Fibroblast of lung (primary cell): ENCODE measurements at regions not wholly inside any gene's neighbourhood (a gene's known extent, or its start where the extent isn't known, plus 50 kb on each side); places are given as distances from the start of the nearest gene placed in this dataset.

Experiments
- DNase-seq, 2 donors: peaks; one replicate each; pipeline versions ENCODE4 v3.0.0 to v3.0.0-alpha.2; 2010; ENCODE audit warnings: low read depth in 2 of 2
- H2AFZ ChIP-seq: 2 replicates; pipeline ENCODE4 v1.5.1; 2012; ENCODE audit warnings: low read length, control low read depth, inconsistent platforms
- H3K27ac ChIP-seq: 2 replicates; pipeline ENCODE4 v1.5.1; 2011; ENCODE audit warnings: low read length, control low read depth; ENCODE audit not compliant: insufficient read depth
- H3K27me3 ChIP-seq: 2 replicates; pipeline ENCODE4 v1.5.1; 2011; ENCODE audit warnings: mild to moderate bottlenecking, low read length; ENCODE audit not compliant: control insufficient read depth, insufficient read depth
- H3K36me3 ChIP-seq: 2 replicates; pipeline ENCODE4 v1.5.1; 2011; ENCODE audit warnings: low read length; ENCODE audit not compliant: control insufficient read depth, insufficient read depth
- H3K4me1 ChIP-seq: 2 replicates; pipeline ENCODE4 v1.5.1; 2011; ENCODE audit warnings: low read length; ENCODE audit not compliant: control insufficient read depth, insufficient read depth; ENCODE audit errors: extremely low read depth
- H3K4me2 ChIP-seq: 2 replicates; pipeline ENCODE4 v1.5.1; 2011; ENCODE audit warnings: low read length, control low read depth; ENCODE audit not compliant: insufficient read depth; ENCODE audit errors: extremely low read depth
- H3K4me3 ChIP-seq, 4 experiments: fragments of 200-600 bp in 1 of 4; sonication (generic) in 1 of 4; replicated peaks in 1 of 4; 2 replicates each; pipeline ENCODE4 v1.5.1; 2011 to 2016; ENCODE audit warnings: low read length in 4 of 4, low read depth in 3 of 4, mild to moderate bottlenecking in 3 of 4, control low read depth in 2 of 4, inconsistent platforms in 1 of 4, mixed read lengths in 1 of 4; ENCODE audit not compliant: insufficient read depth in 1 of 4; ENCODE audit errors: control extremely low read depth in 1 of 4
- H3K79me2 ChIP-seq: 2 replicates; pipeline ENCODE4 v1.5.1; 2012; ENCODE audit warnings: mild to moderate bottlenecking, low read length, inconsistent platforms; ENCODE audit not compliant: control insufficient read depth, insufficient read depth
- H3K9ac ChIP-seq: 2 replicates; pipeline ENCODE4 v1.5.1; 2011; ENCODE audit warnings: mild to moderate bottlenecking, low read length, control low read depth; ENCODE audit not compliant: insufficient read depth
- H3K9me3 ChIP-seq: 2 replicates; pipeline ENCODE4 v1.5.1; 2012; ENCODE audit warnings: low read depth, low read length; ENCODE audit not compliant: control insufficient read depth, insufficient read depth
- H4K20me1 ChIP-seq: 2 replicates; pipeline ENCODE4 v1.5.1; 2011; ENCODE audit warnings: low read length; ENCODE audit not compliant: control insufficient read depth, insufficient read depth; ENCODE audit errors: extremely low read depth
- EZH2 ChIP-seq: IDR thresholded peaks from 2 replicates; pipeline ENCODE4 v1.5.1; 2012; ENCODE audit warnings: low read length, control low read depth, mild to moderate bottlenecking; ENCODE audit errors: missing control alignments
- TF ChIP-seq, protein P1 (sequence below), 2 donors: IDR thresholded peaks in 1 of 2; conservative IDR thresholded peaks in 1 of 2; 1 replicate in 1 of 2; 2 replicates in 1 of 2; pipeline ENCODE4 v1.5.1; 2011 to 2012; ENCODE audit warnings: low read length in 2 of 2, control low read depth in 1 of 2, inconsistent platforms in 1 of 2, low read depth in 1 of 2, mild to moderate bottlenecking in 1 of 2

DNA sequence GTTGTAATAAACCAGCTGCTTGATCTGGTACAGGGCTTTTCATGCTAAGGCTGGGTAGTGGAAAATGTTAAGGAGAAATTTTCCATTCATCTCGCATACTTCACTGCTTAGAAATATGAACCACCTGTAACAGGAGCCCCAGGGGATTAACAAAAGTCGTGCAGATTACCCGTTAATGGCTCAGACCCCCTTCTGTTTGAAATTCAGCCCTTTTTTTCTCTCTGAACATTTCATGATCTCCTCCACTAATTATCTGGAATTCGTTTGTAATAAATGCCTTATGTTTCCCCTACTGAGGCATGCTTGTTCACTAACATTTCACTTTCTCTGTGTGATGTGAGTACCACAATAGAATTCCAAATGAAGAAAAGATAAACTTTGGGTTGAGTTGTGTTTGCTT, 336.4 kb upstream of the HSF2 start:
- no peaks in the 10 kb centered on the region for H3K4me1 ChIP-seq
- TF ChIP-seq, protein P1, sequence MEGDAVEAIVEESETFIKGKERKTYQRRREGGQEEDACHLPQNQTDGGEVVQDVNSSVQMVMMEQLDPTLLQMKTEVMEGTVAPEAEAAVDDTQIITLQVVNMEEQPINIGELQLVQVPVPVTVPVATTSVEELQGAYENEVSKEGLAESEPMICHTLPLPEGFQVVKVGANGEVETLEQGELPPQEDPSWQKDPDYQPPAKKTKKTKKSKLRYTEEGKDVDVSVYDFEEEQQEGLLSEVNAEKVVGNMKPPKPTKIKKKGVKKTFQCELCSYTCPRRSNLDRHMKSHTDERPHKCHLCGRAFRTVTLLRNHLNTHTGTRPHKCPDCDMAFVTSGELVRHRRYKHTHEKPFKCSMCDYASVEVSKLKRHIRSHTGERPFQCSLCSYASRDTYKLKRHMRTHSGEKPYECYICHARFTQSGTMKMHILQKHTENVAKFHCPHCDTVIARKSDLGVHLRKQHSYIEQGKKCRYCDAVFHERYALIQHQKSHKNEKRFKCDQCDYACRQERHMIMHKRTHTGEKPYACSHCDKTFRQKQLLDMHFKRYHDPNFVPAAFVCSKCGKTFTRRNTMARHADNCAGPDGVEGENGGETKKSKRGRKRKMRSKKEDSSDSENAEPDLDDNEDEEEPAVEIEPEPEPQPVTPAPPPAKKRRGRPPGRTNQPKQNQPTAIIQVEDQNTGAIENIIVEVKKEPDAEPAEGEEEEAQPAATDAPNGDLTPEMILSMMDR (conservative IDR thresholded peaks at IDR 0.05 in 1 of 2, IDR thresholded peaks at IDR 0.05 in 1 of 2; ENCODE audit: low read depth in 1 of 2, low read length in 2 of 2), result no peak
- TF ChIP-seq EZH2, result no peak
- no peaks in the 10 kb centered on the region for H4K20me1 ChIP-seq
- H3K79me2 ChIP-seq, result no peaks in the 10 kb centered on the region
- DNase-seq, result no peak
- H3K4me2 ChIP-seq, result no peak overlapping the region
- H2AFZ ChIP-seq, result no peak overlapping the region
- H3K27me3 ChIP-seq, result peaks cover 2% of the 10 kb centered on the region
- no peaks in the 10 kb centered on the region for H3K9me3 ChIP-seq
- no peaks in the 10 kb centered on the region for H3K36me3 ChIP-seq
- H3K9ac ChIP-seq, result no peak overlapping the region
- no peak overlapping the region for H3K27ac ChIP-seq
- no peak overlapping the region for H3K4me3 ChIP-seq

DNA sequence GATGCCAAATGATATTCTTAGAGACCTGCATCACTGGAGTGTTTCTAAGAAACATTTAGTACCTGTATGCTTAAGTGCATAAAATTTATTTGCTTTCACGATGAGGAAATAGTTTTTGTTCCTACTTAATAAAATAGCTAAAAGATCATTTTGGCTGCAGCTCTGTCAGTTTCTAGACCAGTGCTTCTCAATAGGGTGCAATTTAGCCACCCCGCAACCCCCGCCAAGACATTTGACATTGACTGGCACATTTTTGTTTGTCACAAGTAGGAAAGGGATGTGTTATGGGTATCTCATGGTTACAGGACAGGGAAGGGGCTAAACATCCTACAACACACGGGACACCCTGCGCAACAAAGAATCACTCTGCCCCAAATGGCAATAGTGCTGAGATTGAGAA, 335.7 kb upstream of the HSF2 start:
- TF ChIP-seq EZH2, result no peak
- Histone ChIP-seq H3K4me3 (no peak overlapping the region), H3K9ac (no peak overlapping the region)

DNA sequence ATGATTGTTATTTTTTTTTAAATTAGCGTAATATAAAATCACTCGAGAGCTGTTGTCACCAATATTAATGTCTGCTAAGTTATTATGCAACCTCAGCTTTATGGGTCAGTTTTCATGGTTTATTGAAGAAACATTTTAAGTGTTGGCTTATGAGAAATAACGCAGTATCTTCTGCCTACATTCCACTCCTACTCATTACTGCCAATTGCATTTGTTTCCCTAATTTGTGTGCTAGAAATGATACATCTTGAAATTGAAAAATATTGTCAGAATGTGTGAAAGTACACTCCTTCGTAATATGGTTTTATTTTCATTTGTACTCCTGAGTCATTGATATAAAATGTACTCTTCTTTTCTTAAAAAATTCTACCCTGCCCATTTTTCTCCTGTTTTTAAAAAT, 333.3 kb upstream of the HSF2 start:
- no peak overlapping the region for H2AFZ ChIP-seq
- H3K36me3 ChIP-seq, result no peaks in the 10 kb centered on the region
- H3K4me1 ChIP-seq, result no peaks in the 10 kb centered on the region
- H4K20me1 ChIP-seq, result no peaks in the 10 kb centered on the region
- DNase-seq, result no peak
- no peak overlapping the region for H3K4me3 ChIP-seq
- no peak overlapping the region for H3K4me2 ChIP-seq
- peaks cover 2% of the 10 kb centered on the region for H3K27me3 ChIP-seq
- no peak overlapping the region for H3K27ac ChIP-seq
- H3K9ac ChIP-seq, result no peak overlapping the region
- no peaks in the 10 kb centered on the region for H3K79me2 ChIP-seq
- H3K9me3 ChIP-seq, result no peaks in the 10 kb centered on the region
- TF ChIP-seq, protein P1 (conservative IDR thresholded peaks at IDR 0.05 in 1 of 2, IDR thresholded peaks at IDR 0.05 in 1 of 2; ENCODE audit: low read depth in 1 of 2, low read length in 2 of 2), result no peak
- no peak for TF ChIP-seq EZH2

More for the DNA sequence above, 335.7 kb upstream of the HSF2 start:
- Histone ChIP-seq H3K79me2 (no peaks in the 10 kb centered on the region), H3K27ac (no peak overlapping the region), H3K27me3 (peaks cover 2% of the 10 kb centered on the region), H4K20me1 (no peaks in the 10 kb centered on the region), H3K9me3 (no peaks in the 10 kb centered on the region), H3K36me3 (no peaks in the 10 kb centered on the region), H2AFZ (no peak overlapping the region), H3K4me1 (no peaks in the 10 kb centered on the region), H3K4me2 (no peak overlapping the region)
- no peak for DNase-seq
